Stromal cell of bone marrow (primary cell): ENCODE measurements at regions not wholly inside any gene's neighbourhood (a gene's known extent, or its start where the extent isn't known, plus 50 kb on each side); places are given as distances from the start of the nearest gene placed in this dataset.

Experiments used
- DNase-seq: peaks from one replicate; pipeline ENCODE4 v3.0.0-alpha.2; 2012; ENCODE audit warnings: low read depth

GRCh38 chr6:15876406-15876805 is 213.6 kb upstream of the DTNBP1 start:
- peak; percentile 45 for DNase-seq

- no peak for DNase-seq
These were observed 213.0 kb upstream of the DTNBP1 start for GRCh38 chr6:15875797-15876196.

GRCh38 chr6:15874821-15875220 is 212.0 kb upstream of the DTNBP1 start:
- no peak for DNase-seq

GRCh38 chr6:15874326-15874725 is 211.5 kb upstream of the DTNBP1 start:
- no peak for DNase-seq

- DNase-seq = no peak
These were observed 209.6 kb upstream of the DTNBP1 start for GRCh38 chr6:15872241-15873103.

GRCh38 chr6:15871276-15871675 is 208.4 kb upstream of the DTNBP1 start:
- no peak for DNase-seq

GRCh38 chr6:15870333-15871043 is 207.7 kb upstream of the DTNBP1 start:
- DNase-seq = peak; percentile 36

- no peak for DNase-seq
These were observed 201.9 kb upstream of the DTNBP1 start for GRCh38 chr6:15864708-15865062.

GRCh38 chr6:15864038-15864707 is 201.3 kb upstream of the DTNBP1 start:
- DNase-seq = no peak

GRCh38 chr6:15862810-15863209 is 200.0 kb upstream of the DTNBP1 start:
- no peak for DNase-seq

GRCh38 chr6:15861486-15861885 is 198.7 kb upstream of the DTNBP1 start:
- no peak for DNase-seq

- DNase-seq = no peak
These were observed 192.2 kb upstream of the DTNBP1 start for GRCh38 chr6:15854826-15855710.

GRCh38 chr6:15854378-15854777 is 191.6 kb upstream of the DTNBP1 start:
- DNase-seq = no peak

GRCh38 chr6:15853259-15853658 is 190.4 kb upstream of the DTNBP1 start:
- DNase-seq = no peak

GRCh38 chr6:15852289-15852688 is 189.5 kb upstream of the DTNBP1 start:
- DNase-seq = no peak

- no peak for DNase-seq
These were observed 186.6 kb upstream of the DTNBP1 start for GRCh38 chr6:15849395-15849794.

GRCh38 chr6:15845492-15845891 is 182.7 kb upstream of the DTNBP1 start:
- DNase-seq = no peak

GRCh38 chr6:15843764-15844163 is 180.9 kb upstream of the DTNBP1 start:
- no peak for DNase-seq

GRCh38 chr6:15843226-15843625 is 180.4 kb upstream of the DTNBP1 start:
- DNase-seq = no peak

GRCh38 chr6:15842727-15843117 is 179.9 kb upstream of the DTNBP1 start:
- DNase-seq = no peak

- DNase-seq = no peak
These were observed 179.3 kb upstream of the DTNBP1 start for GRCh38 chr6:15841937-15842726.
